ENCODE measurements at regions not wholly inside any gene's neighbourhood (a gene's known extent, or its start where the extent isn't known, plus 50 kb on each side); places are given as distances from the start of the nearest gene placed in this dataset.
A peak's percentile ranks its signal among the peaks of the same experiment; 100 is the strongest.
"Not testable (repeated sequence)": the region's sequence is repeated elsewhere in the genome, so short reads cannot be mapped to it uniquely, and the experiment has no call there.

DNA sequence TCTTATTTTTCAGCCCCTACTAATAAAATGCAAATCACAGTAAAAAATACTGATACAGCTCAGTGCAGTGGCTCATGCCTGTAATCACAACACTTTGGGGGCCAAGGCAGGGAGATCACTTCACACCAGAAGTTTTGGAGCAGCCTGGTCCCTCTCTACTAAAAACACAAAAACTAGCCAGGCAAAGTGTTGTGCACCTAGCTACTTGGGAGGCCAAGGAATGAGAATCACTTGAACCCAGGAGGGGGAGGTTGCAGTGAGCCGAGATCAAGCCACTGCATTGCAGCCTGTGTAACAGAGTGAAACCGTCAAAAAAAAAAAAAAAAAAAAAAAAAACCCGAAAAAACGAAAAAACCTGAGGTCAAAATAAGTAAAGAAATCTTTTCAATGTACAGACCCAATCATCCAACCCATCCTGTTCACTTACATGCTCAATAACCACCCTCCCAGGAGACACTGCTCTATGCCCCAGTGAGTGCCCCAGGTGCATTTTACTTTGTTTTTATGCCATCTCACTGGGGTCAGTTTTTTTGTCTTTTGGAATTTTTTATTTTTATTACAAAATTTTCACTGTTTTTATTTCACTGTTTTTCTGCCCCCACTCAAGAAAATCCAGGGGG is 107.0 kb downstream of the ZNF486 start:
- Histone ChIP-seq H3K27ac (replicated peaks) (no peak overlapping the region), H3K27me3 (ENCODE audit: insufficient read depth, poor library complexity, severe bottlenecking) (no peaks in the 10 kb centered on the region), H3K4me3 (replicated peaks; ENCODE audit: insufficient read depth, low read length) (no peak overlapping the region)
- TF ChIP-seq, protein P1, sequence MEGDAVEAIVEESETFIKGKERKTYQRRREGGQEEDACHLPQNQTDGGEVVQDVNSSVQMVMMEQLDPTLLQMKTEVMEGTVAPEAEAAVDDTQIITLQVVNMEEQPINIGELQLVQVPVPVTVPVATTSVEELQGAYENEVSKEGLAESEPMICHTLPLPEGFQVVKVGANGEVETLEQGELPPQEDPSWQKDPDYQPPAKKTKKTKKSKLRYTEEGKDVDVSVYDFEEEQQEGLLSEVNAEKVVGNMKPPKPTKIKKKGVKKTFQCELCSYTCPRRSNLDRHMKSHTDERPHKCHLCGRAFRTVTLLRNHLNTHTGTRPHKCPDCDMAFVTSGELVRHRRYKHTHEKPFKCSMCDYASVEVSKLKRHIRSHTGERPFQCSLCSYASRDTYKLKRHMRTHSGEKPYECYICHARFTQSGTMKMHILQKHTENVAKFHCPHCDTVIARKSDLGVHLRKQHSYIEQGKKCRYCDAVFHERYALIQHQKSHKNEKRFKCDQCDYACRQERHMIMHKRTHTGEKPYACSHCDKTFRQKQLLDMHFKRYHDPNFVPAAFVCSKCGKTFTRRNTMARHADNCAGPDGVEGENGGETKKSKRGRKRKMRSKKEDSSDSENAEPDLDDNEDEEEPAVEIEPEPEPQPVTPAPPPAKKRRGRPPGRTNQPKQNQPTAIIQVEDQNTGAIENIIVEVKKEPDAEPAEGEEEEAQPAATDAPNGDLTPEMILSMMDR (IDR thresholded peaks at IDR 0.05; ENCODE audit: insufficient read depth, low read length), result no peak
- TF ChIP-seq POLR2AphosphoS5 (IDR thresholded peaks at IDR 0.05; ENCODE audit: low read depth) (no peak), GABPA (IDR thresholded peaks at IDR 0.05; ENCODE audit: low read depth) (no peak), SPI1 (IDR thresholded peaks at IDR 0.05; ENCODE audit: borderline replicate concordance, low read depth) (no peak)
- no peak for DNase-seq (ENCODE audit: low read depth in 1 of 2, low spot score in 1 of 2)

DNA sequence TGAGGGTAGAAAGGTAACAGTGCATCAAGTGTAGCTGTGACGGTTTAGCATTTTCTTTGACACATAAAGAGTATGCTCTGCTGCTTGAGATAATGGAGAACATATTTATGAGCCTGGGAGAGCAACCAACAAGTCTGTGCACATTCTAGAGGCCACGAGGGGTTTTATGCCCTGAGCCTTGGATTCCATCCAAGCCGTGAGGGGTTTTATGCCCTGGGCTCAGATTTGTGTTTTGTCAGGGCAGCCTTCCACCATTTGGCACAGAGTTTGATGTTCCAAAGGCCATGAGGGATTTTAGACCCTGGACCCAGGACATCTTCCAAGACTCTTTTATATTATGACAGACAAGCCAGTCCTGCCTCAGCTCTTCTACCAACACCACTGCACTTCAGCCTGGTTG is 106.4 kb downstream of the ZNF486 start:
- Histone ChIP-seq H3K27me3 (ENCODE audit: insufficient read depth, poor library complexity, severe bottlenecking) (no peaks in the 10 kb centered on the region), H3K4me3 (replicated peaks; ENCODE audit: insufficient read depth, low read length) (no peak overlapping the region), H3K27ac (replicated peaks) (no peak overlapping the region)
- no peak for DNase-seq (ENCODE audit: low read depth in 1 of 2, low spot score in 1 of 2)
- TF ChIP-seq GABPA (IDR thresholded peaks at IDR 0.05; ENCODE audit: low read depth) (no peak), POLR2AphosphoS5 (IDR thresholded peaks at IDR 0.05; ENCODE audit: low read depth) (no peak), SPI1 (IDR thresholded peaks at IDR 0.05; ENCODE audit: borderline replicate concordance, low read depth) (no peak)
- TF ChIP-seq, protein P1 (IDR thresholded peaks at IDR 0.05; ENCODE audit: insufficient read depth, low read length), result no peak
- TF ChIP-seq, protein P2, sequence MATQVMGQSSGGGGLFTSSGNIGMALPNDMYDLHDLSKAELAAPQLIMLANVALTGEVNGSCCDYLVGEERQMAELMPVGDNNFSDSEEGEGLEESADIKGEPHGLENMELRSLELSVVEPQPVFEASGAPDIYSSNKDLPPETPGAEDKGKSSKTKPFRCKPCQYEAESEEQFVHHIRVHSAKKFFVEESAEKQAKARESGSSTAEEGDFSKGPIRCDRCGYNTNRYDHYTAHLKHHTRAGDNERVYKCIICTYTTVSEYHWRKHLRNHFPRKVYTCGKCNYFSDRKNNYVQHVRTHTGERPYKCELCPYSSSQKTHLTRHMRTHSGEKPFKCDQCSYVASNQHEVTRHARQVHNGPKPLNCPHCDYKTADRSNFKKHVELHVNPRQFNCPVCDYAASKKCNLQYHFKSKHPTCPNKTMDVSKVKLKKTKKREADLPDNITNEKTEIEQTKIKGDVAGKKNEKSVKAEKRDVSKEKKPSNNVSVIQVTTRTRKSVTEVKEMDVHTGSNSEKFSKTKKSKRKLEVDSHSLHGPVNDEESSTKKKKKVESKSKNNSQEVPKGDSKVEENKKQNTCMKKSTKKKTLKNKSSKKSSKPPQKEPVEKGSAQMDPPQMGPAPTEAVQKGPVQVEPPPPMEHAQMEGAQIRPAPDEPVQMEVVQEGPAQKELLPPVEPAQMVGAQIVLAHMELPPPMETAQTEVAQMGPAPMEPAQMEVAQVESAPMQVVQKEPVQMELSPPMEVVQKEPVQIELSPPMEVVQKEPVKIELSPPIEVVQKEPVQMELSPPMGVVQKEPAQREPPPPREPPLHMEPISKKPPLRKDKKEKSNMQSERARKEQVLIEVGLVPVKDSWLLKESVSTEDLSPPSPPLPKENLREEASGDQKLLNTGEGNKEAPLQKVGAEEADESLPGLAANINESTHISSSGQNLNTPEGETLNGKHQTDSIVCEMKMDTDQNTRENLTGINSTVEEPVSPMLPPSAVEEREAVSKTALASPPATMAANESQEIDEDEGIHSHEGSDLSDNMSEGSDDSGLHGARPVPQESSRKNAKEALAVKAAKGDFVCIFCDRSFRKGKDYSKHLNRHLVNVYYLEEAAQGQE (IDR thresholded peaks at IDR 0.05; ENCODE audit: insufficient replicate concordance, low read depth), result no peak

DNA sequence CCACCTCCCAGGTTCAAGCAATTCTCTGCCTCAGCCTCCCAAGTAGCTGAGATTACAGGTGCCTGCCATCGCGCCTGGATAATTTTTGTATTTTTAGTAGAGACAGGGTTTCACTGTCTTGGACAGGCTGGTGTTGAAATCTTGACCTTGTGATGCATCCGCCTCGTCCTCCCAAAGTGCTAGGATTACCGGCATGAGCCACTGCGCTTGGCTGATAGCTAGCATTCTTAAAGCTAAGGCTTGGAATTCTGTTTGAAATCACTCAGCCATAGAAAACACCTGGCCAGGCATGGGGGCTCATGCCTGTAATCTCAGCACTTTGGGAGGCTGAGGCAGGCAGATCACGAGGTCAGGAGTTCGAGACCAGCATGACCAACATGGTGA is 105.6 kb downstream of the ZNF486 start:
- H3K27ac ChIP-seq (replicated peaks); H3K27me3 ChIP-seq (ENCODE audit: insufficient read depth, poor library complexity, severe bottlenecking); DNase-seq (ENCODE audit: low read depth in 1 of 2, low spot score in 1 of 2); H3K4me3 ChIP-seq (replicated peaks; ENCODE audit: insufficient read depth, low read length): not testable (repeated sequence)

DNA sequence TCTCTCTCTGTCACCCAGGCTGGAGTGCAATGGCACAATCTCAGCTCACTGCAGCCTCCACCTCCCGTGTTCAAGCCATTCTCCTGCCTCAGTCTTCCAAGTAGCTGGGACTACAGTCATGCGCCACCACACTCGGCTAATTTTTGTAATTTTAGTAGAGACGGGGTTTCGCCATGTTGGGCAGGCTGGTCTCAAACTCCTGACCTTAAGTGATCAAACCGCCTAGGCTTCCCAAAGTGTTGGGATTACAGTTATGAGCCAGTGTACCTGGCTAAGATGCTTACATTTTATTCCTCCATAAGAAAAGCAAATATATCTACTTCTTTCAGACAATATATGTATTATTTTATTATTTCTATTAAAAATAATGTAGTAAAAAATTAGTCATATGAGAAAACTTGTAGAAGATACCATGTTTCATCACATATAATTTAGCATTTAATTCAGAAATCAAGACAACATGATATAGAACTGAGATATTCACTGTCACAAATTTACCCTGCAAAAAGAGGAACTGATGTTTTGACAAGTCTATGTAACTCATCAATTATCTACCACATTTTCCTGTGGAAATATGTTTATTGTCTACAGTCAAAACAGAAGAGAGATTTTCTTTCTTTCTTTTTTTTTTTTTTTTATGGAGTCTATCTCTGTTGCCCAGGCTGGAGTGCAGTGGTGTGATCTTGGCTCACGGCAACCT is 105.1 kb downstream of the ZNF486 start:
- H3K4me3 ChIP-seq (replicated peaks; ENCODE audit: insufficient read depth, low read length); H3K27ac ChIP-seq (replicated peaks); H3K27me3 ChIP-seq (ENCODE audit: insufficient read depth, poor library complexity, severe bottlenecking); DNase-seq (ENCODE audit: low read depth in 1 of 2, low spot score in 1 of 2): not testable (repeated sequence)
- peak; percentile 71 for TF ChIP-seq SPI1 (IDR thresholded peaks at IDR 0.05; ENCODE audit: borderline replicate concordance, low read depth)

DNA sequence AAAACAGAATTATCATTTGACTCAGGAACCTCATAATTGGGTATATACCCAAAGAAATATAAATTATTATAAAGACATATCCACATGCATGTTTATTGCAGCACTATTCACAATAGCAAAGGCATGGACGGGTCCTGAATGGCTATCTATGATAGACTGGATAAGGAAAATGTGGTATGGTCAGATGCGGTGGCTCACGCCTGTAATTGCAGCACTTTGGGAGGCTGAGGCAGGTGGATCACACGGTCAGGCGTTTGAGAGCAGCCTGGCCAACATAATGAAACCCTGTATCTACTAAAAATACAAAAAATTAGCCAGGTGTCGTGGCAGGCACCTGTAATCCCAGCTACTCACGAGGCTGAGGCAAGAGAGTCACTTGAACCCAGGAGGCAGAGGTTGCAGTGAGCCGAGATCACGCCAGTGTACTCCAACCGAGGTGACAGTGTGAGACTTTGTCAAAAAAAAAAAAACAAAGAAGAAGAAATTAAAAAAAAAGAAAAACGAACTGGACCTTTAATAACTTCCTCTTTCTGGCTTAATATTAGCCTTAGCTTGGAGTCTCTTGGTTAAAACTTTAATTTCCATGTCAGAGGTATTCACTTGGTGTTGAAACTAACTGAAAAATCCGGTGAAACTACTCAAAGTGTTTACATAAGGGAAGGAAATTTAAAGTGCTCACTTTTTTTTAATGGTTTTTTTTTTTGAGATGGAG is 104.4 kb downstream of the ZNF486 start:
- H3K4me3 ChIP-seq (replicated peaks; ENCODE audit: insufficient read depth, low read length), result no peak overlapping the region
- no peak overlapping the region for H3K27ac ChIP-seq (replicated peaks)
- H3K27me3 ChIP-seq (ENCODE audit: insufficient read depth, poor library complexity, severe bottlenecking), result no peaks in the 10 kb centered on the region

More for the DNA sequence above, 104.4 kb downstream of the ZNF486 start:
- DNase-seq (ENCODE audit: low read depth in 1 of 2, low spot score in 1 of 2), result no peak
- TF ChIP-seq, protein P1 (IDR thresholded peaks at IDR 0.05; ENCODE audit: insufficient read depth, low read length), result no peak
- TF ChIP-seq, protein P2 (IDR thresholded peaks at IDR 0.05; ENCODE audit: insufficient replicate concordance, low read depth), result no peak
- TF ChIP-seq GABPA (IDR thresholded peaks at IDR 0.05; ENCODE audit: low read depth), result no peak
- TF ChIP-seq SPI1 (IDR thresholded peaks at IDR 0.05; ENCODE audit: borderline replicate concordance, low read depth), result no peak
- TF ChIP-seq POLR2AphosphoS5 (IDR thresholded peaks at IDR 0.05; ENCODE audit: low read depth), result no peak

Measured in HL-60 (cell line).